CD4-positive, alpha-beta T cell treated with Interleukin-6 for 4 hours (primary cell): ENCODE measurements at regions not wholly inside any gene's neighbourhood (a gene's known extent, or its start where the extent isn't known, plus 50 kb on each side); places are given as distances from the start of the nearest gene placed in this dataset.
"Not testable (repeated sequence)": the region's sequence is repeated elsewhere in the genome, so short reads cannot be mapped to it uniquely, and the experiment has no call there.

Source experiments
- DNase-seq: peaks from one replicate; pipeline ENCODE4 v3.0.0-alpha.2; 2020; ENCODE audit warnings: mixed read lengths

DNA sequence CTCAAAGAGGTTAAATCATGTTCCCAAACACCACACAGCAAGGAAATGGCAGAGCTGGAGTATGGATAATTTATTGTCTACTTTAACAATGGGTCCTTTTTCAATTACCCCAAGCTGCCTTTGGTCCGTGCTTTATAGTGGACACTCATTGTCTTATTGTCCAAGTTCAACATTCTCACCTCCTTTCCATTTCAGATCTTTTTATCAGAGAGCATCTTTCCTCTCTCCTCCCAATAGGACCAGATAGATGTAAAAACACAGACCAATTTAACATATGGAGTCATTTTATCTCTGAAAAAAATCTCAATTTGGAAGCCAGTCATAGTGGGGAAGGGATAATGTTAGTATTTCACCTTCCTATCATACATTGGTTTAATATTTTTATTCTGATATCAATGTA, 83.5 kb upstream of the WAC start:
- DNase-seq: no peak

DNA sequence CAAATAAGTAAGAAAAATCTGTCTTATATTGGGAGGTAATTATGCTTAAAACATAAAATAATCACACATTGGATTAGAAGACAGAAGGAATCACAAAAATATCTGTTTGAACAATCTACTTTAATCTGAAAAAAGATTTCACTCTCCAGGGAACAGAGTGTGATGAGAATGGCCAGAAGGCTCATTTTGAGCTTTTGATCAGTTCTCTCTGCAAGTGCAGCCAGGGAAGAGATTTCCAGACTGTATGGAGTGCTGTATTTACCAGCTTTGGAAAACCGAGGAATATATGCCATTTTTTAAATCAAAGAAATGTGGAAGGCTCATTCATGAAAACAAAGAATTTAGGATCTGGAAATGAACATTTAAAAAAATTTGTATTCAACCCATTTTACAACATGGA, 83.0 kb upstream of the WAC start:
- no peak for DNase-seq

DNA sequence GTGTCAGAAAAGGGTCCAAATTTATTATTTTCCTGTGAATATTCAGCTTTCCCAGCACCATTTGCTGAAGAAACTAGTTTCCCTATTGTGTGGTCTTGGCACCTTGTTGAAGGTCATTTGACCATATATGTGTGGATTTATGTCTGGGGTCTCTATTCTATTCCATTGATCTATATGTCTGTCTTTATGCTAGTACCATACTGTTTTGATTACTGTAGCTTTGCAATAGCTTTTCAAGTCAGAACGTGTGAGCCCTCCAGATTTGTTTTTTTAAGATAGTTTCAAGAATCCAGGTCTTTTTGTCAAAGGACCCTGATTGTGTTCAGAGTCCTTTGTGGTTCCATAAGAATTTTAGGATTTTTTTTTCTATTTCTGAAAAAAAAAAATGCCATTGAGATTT, 79.0 kb upstream of the WAC start:
- no peak for DNase-seq

DNA sequence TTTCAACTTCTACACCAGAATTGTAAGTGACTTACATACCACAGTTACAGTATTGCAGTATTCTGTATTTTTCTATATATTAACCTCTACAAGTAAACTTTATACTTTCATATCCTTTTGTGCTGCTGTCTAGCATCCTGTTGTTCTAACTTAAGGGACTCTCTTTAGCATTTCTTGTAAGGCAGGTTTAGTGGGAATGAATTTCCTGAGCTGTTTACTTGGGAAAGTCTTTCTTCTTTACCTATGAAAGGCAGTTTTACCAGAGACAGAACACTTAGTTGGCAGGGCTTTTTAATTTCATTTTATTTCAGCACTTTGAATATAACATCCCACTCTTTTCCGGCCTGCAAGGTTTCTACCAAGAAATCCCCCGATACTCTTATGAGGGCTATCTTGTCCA, 75.8 kb upstream of the WAC start:
- DNase-seq: no peak

DNA sequence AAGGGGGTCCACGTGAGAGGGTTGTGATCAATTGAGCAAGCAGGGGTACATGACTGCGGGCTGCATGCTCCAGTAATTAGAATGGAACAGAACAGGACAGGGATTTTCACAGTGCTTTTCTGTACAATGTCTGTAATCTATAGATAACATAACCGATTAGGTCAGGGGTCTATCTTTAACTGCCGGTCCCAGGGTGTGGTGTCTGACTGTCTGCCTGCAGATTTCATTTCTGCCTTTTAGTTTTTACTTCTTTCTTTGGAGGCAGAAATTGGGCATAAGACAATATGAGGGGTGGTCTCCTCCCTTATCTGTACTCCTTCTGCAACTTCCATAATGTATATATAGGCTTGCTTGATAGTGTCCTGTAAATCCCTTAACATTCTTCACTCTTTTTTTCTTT, 75.0 kb upstream of the WAC start:
- not testable (repeated sequence) for DNase-seq

DNA sequence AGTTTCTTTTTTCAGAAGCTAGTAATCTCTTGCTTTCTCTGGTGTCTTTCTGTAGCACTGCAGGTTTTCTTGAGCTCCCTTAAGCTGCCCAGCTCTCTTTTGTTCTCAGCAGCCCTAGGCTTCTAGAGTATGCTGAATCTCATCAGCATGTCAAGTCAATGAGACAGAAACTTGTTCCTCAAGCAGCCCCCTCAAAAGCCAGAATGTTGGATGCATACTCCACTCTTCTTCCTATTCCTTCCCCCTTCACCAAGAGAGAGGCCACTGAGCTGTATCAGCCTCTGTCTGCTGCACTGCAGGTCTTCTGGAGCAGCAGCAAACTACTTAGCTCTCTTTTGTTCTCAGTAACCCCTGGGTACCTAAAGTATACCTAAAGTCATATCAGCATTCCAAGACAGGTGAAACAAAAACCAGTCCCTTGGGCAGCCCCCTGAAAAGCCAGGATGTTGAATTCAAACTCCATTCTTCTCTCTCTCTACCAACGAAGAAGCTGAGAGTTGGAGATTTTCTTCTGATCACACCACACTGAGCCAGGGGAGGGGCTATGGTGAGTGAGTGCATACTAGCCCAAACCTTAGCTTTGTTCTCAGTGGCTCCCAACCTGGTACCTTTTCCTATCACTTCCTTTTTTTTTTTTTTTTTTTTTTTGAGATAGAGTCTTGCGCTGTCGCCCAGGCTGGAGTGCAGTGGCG, 73.3 kb upstream of the WAC start:
- DNase-seq: no peak

DNA sequence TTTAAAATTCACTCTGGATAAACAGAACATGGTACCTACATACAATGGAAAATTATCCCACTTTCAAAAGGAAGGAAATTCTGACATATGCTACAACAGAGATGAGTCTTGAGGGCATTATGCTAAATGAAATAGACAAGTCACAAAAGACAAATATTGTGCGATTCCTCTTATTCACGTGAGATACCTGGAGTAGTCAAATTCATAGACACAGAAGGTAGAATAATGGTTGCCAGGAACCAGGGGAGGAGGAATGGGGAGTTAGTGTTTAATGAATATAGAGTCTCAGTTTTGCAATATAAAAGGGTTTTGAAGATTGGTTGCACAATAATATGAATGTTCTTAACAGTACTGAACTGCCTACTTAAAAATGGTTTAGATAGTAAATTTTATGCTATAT, 69.8 kb upstream of the WAC start:
- DNase-seq: no peak

DNA sequence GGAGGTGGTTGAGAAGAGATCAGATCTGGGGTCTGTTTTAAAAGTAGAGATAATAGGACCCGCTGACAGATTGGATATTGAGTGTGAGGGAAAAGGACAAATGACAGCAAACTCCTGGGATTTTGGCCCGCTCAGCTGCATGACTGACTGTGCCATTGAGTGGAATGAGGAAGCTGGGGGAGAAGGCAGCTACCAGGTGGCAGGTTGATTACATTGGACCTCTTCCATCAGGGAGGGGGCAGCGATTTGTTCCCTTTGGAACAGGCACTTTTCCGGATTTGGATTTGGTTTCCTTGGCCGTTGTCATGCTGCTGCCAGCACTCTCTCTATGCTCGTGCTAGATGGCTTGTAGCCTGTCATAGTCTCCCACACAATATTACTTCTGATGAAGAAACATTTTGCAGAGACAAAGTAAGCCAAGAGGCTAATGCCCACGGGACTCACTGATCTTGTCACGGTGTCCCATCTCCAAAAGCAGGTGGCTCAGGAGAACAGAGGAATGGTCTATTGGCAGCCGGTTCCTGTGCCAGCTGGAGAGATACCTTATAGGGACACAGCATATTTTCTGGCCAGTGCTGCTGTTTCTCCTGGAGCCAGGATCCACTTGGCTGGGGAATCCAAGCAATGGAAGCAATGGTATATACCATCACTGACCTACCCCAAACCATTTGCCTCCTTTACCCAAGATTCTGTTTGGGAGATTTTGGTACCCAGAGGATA, 69.1 kb upstream of the WAC start:
- no peak for DNase-seq

DNA sequence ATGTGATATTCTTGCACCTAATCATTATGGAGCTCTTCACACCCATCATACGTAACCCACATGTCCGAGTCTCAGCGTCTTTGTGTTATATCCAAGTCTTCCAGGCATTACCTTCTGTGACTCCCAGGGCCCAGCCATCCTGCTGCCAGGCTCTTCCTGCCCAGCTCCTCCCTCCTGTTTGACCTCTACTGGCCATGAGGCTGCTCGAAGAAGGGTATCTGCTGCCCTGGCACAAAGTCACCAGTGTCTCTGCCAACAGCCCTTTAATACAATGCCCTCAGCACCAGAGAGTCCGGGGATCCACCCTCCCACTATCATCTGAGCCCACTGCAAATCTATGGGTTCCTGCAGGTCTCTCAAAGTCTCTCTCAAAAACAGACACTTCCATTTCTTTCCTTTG, 65.3 kb upstream of the WAC start:
- DNase-seq: no peak

DNA sequence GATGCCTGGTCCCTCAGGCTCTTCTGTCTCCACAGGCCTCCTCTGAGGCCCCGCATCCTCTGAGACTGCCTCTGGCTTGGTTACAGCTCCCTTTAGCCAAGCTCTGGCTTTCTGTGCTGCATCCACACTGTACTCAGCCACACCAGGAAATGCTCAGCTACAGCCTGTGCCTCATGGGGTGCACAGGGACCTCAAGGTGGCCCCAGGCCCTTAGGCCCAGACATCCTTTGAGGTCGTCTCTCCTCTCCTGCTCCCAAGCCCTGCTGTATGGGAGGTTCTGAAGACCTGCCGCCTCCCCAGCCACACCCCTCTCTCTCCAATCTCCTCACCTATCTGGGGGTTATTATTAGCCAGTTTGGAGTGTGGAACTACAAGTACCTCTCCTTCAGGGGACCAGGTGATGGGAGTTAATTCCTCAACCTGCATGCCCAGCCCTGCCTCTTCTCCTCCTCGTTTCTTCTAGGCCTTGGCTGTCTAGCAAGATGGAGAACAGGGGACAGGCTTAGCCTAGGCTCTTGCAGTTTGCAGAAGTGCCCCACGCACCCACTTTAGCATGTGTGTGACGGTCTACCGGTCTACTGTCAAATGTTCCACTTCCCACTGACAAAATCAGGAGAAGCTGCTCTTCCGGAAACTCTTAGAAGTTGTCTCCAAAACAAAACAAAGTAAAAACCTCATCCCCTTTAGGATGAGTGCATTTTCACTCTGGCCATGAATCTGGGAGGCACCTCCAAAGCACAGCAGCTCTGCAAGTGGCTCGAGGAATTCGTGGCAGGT, 64.0 kb upstream of the WAC start:
- DNase-seq: no peak

DNA sequence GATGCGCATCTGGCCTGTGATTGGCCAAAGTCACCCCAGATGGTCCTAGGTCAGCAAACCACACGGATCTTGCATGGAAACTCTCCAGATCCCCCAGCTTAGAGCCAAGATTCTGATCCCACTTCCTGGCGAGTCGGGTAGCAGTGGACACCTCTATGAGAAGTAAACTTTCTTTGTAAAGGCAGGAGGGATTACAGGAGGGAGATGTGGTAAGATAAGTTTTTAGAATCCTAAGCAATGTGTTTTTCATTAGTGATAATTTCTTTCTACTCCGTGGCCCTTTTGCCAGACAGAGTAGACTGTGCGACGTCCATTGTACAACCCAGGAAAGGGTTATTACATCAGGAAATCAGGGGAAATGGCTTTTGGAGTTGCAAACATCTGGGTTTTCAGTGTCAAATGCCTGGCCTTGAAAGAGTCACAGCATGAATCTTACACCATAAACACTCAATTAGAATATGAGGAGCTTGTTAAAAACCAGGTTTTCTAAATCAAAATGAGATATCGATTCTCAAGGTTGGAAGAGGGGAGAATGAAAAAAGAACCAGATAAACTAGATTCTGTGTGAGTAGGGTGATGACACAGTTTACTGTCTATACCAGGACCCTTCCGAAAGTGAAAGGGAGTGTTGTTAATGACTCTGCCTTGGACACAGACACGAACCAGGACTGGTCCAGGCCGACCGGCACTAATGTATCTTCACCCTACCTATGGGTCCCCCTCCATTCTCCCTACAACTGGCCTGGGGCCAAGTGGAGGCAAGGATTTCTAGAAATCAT, 61.9 kb upstream of the WAC start:
- DNase-seq: no peak

DNA sequence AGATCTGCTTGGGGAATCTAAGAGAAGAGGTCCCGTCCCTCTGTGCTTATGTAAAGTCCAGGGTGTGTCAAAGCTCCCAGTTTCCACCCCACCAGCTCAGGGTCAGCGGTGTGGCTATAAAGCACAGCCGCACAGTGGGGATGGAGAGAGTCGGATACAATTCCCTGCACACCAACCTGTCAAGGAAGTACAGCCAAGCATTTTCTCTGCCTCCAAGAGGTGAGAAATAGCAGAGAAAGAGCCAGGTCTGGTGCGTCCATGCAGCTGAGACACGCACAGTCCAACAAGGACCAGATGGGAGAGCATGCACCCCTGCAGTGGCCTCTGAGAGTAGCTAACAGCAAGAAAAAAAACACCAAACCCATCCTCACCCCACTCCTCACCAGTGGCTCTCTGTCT, 61.3 kb upstream of the WAC start:
- DNase-seq: no peak

DNA sequence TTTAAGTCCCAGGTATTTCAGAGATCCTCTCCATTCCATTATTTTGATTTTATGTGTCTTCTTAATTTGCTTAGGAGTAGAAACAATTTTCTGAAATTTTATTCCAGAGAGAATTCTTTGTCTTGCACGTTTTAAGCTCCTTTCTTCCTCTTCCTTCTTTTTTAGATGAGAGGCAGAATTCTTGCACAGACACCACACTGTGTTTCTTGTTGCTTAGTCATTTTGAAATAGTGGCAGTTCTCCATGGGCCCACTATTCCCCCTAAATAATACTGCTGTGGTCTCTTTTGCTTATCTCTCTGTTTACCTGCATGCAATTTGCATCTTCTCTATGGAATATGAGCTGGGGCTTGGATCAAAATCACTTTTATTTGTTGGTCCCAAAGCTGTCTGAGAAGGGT, 54.3 kb upstream of the WAC start:
- no peak for DNase-seq

DNA sequence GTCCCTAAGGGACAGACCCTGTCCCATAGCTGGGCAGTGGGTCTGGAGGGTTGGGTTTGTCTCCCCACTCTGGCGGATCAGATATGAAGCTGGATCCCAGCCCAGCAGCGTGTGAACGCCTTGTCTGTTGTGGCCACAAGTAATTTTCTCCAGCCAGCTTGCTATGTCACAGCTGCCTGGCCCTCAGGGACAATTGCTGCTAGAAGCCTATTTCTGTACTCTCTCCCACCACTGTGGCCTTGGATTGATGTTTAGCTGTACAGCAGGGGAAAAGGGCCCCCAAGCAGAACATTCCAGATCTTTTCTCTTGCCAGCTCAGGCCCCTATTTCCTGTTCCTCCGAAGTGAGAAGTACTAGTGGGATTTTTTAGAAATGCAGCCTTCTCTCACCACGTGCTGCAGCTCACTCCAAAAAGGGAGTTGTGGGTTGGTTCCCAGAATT, 53.5 kb upstream of the WAC start:
- DNase-seq: no peak

DNA sequence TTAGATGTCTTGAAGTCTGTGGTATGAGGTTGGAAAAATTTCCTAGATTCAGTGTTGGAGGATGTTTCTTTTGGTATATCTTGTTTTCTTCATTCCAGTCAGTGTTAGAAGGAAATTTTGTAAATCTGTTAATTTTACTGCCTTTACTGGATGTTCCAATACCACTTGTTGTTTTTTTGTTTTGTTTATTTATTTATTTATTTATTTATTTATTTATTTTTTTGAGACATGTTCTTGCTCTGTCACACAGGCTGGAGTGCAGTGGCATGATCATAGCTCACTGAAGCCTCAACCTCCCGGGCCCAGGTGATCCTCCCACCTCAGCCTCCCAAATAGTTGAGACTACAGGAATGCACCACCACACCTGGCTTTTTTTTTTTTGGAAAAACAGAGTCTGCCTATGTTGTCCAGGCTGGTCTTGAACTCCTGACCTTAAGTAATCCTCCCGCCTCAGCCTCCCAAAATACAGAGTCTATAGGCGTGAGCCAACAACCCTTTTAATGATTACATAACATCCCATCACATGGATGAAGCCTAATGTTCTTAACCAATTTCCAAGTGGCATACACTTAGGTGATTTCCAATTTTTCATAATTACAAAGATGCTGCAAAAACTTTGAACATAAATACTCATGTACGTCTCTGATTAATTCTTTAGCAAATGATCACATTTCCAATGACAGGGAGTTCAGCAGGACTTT, 52.8 kb upstream of the WAC start:
- no peak for DNase-seq

DNA sequence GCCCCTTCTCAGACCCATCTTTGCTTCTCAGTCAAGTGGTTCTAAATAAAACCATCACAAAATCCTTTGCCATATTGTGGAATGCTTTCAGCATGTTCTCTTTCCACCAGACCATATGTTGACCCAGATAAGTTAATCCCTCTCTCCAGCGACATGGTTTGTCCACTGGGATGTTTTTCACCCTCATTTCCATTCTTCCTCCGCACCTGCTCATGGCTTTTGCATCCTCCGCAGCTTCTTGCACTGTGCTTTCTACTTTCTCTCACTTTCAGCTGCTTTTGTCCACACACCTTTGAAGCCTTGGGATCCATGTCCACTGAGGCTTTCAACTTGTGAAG, 52.3 kb upstream of the WAC start:
- DNase-seq: no peak

DNA sequence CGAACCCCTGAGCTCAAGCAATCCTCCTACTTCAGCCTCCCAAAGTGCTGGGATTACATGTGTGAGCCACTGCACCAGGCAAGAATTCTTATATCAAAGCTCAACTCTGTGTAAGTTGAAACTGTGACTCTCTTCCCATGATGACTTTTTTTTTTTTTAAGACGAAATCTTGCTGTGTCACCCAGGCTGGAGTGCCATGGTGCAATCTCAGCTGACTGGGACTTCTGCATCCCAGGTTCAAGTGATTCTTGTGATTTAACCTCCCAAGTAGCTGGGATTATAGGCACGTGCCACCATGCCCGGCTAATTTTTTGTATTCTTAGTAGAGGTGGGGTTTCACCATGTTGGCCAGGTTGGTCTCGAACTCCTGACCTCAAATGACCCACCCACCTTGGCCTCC, 51.6 kb upstream of the WAC start:
- not testable (repeated sequence) for DNase-seq

DNA sequence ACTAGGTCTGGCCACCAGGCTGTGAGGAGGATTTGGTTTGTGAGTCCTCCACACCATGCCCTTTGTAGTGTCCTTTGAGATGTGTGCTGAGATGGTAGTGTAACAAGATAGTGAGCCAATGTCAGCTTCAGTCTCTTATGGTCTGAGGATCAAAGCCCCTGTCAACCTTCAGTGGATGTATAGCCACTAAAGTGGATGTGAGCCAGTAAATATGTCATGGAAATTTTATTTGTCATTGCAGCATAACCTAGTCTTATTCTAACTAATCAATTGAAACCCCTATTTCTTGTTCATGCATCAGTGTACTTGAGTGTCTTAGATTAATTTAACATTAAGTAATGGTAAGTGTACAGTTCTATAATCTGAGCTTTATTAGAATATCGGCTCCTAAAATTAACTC, 51.0 kb upstream of the WAC start:
- no peak for DNase-seq
